ENCODE measurements at regions not wholly inside any gene's neighbourhood (a gene's known extent, or its start where the extent isn't known, plus 50 kb on each side); places are given as distances from the start of the nearest gene placed in this dataset.

GRCh38 chr5:97877588-97877987, 694.5 kb upstream of the RIOK2 start:
- TF ChIP-seq, protein P1, sequence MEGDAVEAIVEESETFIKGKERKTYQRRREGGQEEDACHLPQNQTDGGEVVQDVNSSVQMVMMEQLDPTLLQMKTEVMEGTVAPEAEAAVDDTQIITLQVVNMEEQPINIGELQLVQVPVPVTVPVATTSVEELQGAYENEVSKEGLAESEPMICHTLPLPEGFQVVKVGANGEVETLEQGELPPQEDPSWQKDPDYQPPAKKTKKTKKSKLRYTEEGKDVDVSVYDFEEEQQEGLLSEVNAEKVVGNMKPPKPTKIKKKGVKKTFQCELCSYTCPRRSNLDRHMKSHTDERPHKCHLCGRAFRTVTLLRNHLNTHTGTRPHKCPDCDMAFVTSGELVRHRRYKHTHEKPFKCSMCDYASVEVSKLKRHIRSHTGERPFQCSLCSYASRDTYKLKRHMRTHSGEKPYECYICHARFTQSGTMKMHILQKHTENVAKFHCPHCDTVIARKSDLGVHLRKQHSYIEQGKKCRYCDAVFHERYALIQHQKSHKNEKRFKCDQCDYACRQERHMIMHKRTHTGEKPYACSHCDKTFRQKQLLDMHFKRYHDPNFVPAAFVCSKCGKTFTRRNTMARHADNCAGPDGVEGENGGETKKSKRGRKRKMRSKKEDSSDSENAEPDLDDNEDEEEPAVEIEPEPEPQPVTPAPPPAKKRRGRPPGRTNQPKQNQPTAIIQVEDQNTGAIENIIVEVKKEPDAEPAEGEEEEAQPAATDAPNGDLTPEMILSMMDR (IDR thresholded peaks at IDR 0.05) = no peak
- no peak for ATAC-seq (ENCODE audit: low FRiP score)

DNA sequence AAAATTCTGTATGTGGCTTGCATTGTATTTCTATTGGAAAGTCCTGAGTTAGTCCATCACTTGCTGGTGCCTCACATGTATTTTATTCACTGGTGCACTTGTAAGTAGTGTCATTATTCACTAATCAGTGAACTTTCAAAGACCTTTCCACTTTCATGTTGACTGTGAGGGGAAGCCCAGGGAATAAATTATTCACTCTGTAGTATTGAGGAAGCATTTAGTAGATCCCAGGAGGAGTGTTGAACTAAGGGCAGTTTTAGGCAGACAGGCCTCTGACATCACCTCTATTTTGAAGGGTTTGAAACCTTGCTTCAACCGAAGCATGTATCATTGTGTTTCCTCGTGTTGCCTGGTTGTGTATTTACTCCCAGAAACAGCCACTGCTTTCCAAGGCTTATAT, 705.4 kb upstream of the RIOK2 start:
- ATAC-seq (ENCODE audit: low FRiP score) = no peak
- TF ChIP-seq, protein P1 (IDR thresholded peaks at IDR 0.05) = no peak
- DNase-seq (ENCODE audit: low spot score) = no peak

More at GRCh38 chr5:97877588-97877987, 694.5 kb upstream of the RIOK2 start:
- DNase-seq (ENCODE audit: low spot score) = no peak

DNA sequence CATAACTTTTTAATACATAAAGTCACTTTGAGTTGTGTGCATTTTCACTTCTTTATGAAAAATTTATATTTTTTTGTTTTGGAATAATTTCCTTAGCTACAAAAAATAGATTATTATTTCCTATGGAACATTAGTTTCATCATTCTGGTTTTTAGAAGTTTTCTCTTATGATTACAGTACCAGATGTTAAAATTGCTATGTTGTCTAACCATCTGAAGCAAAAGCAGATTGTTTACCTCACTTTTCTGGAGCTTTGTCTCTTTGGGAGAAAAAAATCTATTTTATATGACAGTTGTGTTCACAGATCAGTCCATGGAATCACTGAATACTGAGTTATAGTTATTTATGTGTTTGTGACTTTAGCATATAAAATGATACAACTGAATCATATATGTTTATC, 708.9 kb upstream of the RIOK2 start:
- TF ChIP-seq, protein P1 (IDR thresholded peaks at IDR 0.05) = no peak
- ATAC-seq (ENCODE audit: low FRiP score) (no peak), DNase-seq (ENCODE audit: low spot score) (no peak)

DNA sequence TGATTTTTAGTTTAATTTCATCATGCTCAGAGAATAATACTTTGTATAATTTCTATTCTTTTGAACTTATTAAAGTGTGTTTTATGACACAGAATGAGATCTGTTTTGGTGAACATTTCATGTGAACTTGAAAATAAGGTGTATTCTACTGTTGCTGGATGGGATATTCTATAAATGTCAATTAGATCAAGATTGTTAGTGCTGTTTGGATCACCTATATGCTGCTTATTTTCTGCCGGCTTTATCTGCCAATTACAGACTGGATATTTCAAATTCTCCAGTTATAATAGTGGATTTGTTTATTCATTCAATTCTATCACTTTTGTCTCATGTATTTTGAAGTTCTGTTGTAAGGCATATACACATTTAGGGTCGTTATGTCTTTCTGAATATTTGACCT, 720.7 kb upstream of the RIOK2 start:
- TF ChIP-seq, protein P1 (IDR thresholded peaks at IDR 0.05) = no peak
- DNase-seq (ENCODE audit: low spot score) (no peak), ATAC-seq (ENCODE audit: low FRiP score) (no peak)

- TF ChIP-seq, protein P1 (IDR thresholded peaks at IDR 0.05) = no peak
- ATAC-seq (ENCODE audit: low FRiP score) (no peak), DNase-seq (ENCODE audit: low spot score) (no peak)
Measured at GRCh38 chr5:97906135-97906534, 723.1 kb upstream of the RIOK2 start.

GRCh38 chr5:97907646-97908400, 724.8 kb upstream of the RIOK2 start:
- TF ChIP-seq, protein P1 (IDR thresholded peaks at IDR 0.05) = no peak
- DNase-seq (ENCODE audit: low spot score) (no peak), ATAC-seq (ENCODE audit: low FRiP score) (no peak)

DNA sequence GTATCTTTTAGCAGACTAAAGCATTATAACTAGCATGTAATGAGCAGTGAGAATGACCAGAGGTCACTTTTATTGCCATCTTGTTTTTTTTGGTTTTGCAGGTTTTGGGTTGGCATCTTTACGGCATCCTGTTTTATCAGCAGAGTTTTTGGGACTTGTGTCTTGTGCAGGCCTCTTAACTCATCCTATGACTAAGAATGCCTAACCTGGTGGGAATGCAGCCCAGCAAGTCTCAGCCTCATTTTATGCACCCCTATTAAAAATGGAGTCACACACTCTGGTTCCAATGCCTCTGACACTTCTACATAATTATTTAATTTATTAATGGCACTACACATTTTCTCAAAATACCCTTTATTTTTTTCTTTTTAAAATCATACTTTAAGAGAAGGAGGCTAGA, 726.5 kb upstream of the RIOK2 start:
- ATAC-seq (ENCODE audit: low FRiP score) = no peak
- TF ChIP-seq, protein P1 (IDR thresholded peaks at IDR 0.05) = no peak
- DNase-seq (ENCODE audit: low spot score) = no peak
